ENCODE measurements at regions not wholly inside any gene's neighbourhood (a gene's known extent, or its start where the extent isn't known, plus 50 kb on each side); places are given as distances from the start of the nearest gene placed in this dataset.

DNA sequence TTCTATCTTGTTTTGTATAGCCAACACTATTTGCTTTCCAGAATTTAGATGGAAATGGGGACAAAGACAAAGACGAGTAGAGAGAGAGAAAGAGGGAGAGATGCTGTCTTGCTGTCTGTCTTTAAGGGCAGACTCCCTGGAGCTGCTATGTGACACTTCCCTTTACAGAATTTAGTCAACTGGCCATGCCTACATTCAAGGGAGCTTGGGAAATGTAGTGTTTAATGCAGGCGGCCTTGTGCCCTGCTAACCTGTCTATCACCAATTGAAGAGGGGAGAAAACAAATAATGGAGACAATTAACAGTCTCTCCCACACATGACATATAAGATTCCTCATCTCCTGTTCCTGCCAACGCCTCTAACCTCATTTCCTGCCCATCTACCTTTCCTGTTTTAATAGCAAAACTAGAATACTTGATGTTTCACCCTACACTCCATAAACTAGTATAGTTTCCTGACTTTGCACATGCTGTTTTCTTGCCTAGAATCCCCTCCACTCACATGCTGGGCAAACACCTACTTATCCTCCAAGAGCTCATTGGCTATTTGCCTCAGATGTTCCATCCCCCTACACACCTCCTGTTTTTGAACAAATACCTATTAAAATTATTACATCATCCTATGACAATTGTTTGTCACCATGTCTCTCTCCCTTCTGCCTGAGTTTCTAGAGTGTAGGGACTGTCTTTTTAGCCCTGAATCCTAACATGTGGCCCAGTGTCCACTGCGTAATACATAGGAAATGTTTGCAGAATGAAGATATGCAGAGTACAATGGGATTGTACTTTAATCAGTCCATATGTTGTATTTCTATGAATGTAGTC is 117.2 kb downstream of the SLC25A24 start:
- Histone ChIP-seq H3K9ac (ENCODE audit: low read length) (no peak overlapping the region), H3K27ac (ENCODE audit: low read length) (no peak overlapping the region), H2AFZ (ENCODE audit: low read depth, low read length) (peak overlapping the region; percentile 41; the same call in 1 of the 2 replicates), H3K9me3 (ENCODE audit: insufficient read depth, low read length) (no peaks in the 10 kb centered on the region), H4K20me1 (ENCODE audit: insufficient read depth, low read length) (no peaks in the 10 kb centered on the region), H3K36me3 (replicated peaks; ENCODE audit: low read depth, low read length) (no peaks in the 10 kb centered on the region), H3K79me2 (ENCODE audit: low read length) (no peaks in the 10 kb centered on the region), H3K4me2 (ENCODE audit: low read length) (0 out of 2 replicates have a peak overlapping the region, but pooled peaks have one; percentile 11), H3K4me3 (ENCODE audit: low read length) (no peak overlapping the region), H3K4me1 (ENCODE audit: low read length) (peaks cover 7% of the 10 kb centered on the region), H3K27me3 (ENCODE audit: low read depth, low read length) (no peaks in the 10 kb centered on the region)
- TF ChIP-seq, protein P1, sequence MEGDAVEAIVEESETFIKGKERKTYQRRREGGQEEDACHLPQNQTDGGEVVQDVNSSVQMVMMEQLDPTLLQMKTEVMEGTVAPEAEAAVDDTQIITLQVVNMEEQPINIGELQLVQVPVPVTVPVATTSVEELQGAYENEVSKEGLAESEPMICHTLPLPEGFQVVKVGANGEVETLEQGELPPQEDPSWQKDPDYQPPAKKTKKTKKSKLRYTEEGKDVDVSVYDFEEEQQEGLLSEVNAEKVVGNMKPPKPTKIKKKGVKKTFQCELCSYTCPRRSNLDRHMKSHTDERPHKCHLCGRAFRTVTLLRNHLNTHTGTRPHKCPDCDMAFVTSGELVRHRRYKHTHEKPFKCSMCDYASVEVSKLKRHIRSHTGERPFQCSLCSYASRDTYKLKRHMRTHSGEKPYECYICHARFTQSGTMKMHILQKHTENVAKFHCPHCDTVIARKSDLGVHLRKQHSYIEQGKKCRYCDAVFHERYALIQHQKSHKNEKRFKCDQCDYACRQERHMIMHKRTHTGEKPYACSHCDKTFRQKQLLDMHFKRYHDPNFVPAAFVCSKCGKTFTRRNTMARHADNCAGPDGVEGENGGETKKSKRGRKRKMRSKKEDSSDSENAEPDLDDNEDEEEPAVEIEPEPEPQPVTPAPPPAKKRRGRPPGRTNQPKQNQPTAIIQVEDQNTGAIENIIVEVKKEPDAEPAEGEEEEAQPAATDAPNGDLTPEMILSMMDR (IDR thresholded peaks at IDR 0.05; ENCODE audit: low read depth, low read length): no peak
- no peak for TF ChIP-seq EZH2phosphoT487 (IDR thresholded peaks at IDR 0.05; ENCODE audit: low read depth)

DNA sequence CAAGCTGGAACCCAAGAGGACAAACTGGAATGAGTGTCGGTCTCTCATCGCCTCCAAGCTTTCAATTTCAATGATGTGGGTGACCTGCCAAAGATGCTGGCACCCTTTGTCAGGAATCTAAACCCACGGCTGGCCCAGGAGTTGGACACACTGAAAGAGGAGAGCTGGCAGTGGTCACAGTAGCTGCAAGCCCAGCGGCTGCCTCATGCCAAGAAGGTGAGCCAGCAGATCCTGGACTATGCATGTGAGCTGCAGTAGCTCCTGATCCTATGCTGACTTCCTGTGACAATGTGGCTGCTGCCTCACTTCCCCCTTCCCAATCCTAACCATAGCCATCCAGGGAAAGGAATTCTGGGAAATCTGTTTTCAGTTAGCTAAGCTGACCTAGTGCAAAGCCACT is 117.0 kb upstream of the VAV3 start:
- H3K4me3 ChIP-seq (ENCODE audit: low read length): no peak overlapping the region
- H3K27me3 ChIP-seq (ENCODE audit: low read depth, low read length): no peaks in the 10 kb centered on the region
- H3K27ac ChIP-seq (ENCODE audit: low read length): no peak overlapping the region
- H3K36me3 ChIP-seq (replicated peaks; ENCODE audit: low read depth, low read length): no peaks in the 10 kb centered on the region
- H3K4me1 ChIP-seq (ENCODE audit: low read length): peaks cover 7% of the 10 kb centered on the region
- H3K9ac ChIP-seq (ENCODE audit: low read length): no peak overlapping the region
- H3K4me2 ChIP-seq (ENCODE audit: low read length): no peak overlapping the region
- no peaks in the 10 kb centered on the region for H3K79me2 ChIP-seq (ENCODE audit: low read length)
- H4K20me1 ChIP-seq (ENCODE audit: insufficient read depth, low read length): no peaks in the 10 kb centered on the region
- no peak overlapping the region for H2AFZ ChIP-seq (ENCODE audit: low read depth, low read length)
- no peak for TF ChIP-seq EZH2phosphoT487 (IDR thresholded peaks at IDR 0.05; ENCODE audit: low read depth)
- TF ChIP-seq, protein P1 (IDR thresholded peaks at IDR 0.05; ENCODE audit: low read depth, low read length): no peak
- no peaks in the 10 kb centered on the region for H3K9me3 ChIP-seq (ENCODE audit: insufficient read depth, low read length)

DNA sequence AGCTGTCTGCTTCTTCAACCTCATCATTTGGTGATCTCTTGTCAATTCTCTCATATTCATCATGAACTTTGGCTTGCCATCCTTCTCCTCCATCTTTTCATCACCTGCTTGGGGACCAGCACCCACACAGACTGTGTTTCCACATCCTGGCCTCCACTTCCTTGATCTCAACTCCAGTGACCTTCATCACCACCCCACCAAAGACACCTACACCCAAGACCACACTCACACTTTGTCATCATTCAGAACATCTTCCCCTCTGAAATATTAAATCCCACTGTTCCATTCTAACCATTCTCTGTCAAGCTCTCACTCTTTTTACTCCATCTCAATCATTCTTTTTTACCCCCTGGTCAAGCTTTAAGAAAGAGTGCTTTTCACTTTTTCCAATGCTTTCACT is 115.5 kb upstream of the VAV3 start:
- Histone ChIP-seq H2AFZ (ENCODE audit: low read depth, low read length) (no peak overlapping the region), H3K27ac (ENCODE audit: low read length) (no peak overlapping the region), H3K27me3 (ENCODE audit: low read depth, low read length) (no peaks in the 10 kb centered on the region), H3K79me2 (ENCODE audit: low read length) (no peaks in the 10 kb centered on the region), H4K20me1 (ENCODE audit: insufficient read depth, low read length) (no peaks in the 10 kb centered on the region), H3K36me3 (replicated peaks; ENCODE audit: low read depth, low read length) (no peaks in the 10 kb centered on the region), H3K4me1 (ENCODE audit: low read length) (peaks cover 10% of the 10 kb centered on the region), H3K9me3 (ENCODE audit: insufficient read depth, low read length) (no peaks in the 10 kb centered on the region), H3K9ac (ENCODE audit: low read length) (no peak overlapping the region), H3K4me2 (ENCODE audit: low read length) (no peak overlapping the region), H3K4me3 (ENCODE audit: low read length) (no peak overlapping the region)
- TF ChIP-seq, protein P1 (IDR thresholded peaks at IDR 0.05; ENCODE audit: low read depth, low read length): no peak
- TF ChIP-seq EZH2phosphoT487 (IDR thresholded peaks at IDR 0.05; ENCODE audit: low read depth): no peak

DNA sequence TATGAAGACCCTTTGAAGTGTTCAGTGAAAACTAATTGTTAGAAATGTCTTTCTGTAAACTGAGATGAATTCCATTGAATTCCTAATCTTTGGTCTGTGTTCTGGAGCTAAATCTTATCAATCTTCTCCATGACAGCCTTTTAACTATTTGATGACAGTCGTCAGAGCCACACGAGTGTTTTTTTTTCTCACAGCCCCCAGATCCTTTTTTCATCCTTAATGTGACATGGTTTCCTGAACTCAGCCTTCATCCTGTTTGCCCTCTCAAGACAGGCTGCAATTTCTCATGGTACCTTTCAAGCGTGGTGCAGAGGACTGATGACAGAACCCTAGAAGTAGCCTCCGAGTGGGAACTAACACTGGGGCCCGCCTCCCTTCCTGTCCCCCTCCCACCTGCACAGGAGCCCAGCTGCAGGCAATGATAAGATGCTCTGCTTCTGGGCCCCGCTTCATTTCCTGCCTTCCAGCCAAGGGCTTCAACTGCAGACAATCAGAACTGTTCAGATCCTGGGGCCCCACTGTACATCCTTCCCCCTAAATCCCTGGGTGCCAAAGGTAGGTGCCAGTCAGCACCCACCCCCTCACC is 114.6 kb upstream of the VAV3 start:
- Histone ChIP-seq H3K4me3 (ENCODE audit: low read length) (no peak overlapping the region), H3K27me3 (ENCODE audit: low read depth, low read length) (no peaks in the 10 kb centered on the region), H3K36me3 (replicated peaks; ENCODE audit: low read depth, low read length) (no peaks in the 10 kb centered on the region), H3K4me1 (ENCODE audit: low read length) (peaks cover 17% of the 10 kb centered on the region), H3K9ac (ENCODE audit: low read length) (no peak overlapping the region), H3K27ac (ENCODE audit: low read length) (no peak overlapping the region), H3K9me3 (ENCODE audit: insufficient read depth, low read length) (no peaks in the 10 kb centered on the region), H4K20me1 (ENCODE audit: insufficient read depth, low read length) (no peaks in the 10 kb centered on the region), H3K79me2 (ENCODE audit: low read length) (no peaks in the 10 kb centered on the region), H3K4me2 (ENCODE audit: low read length) (no peak overlapping the region), H2AFZ (ENCODE audit: low read depth, low read length) (no peak overlapping the region)
- TF ChIP-seq, protein P1 (IDR thresholded peaks at IDR 0.05; ENCODE audit: low read depth, low read length): no peak
- no peak for TF ChIP-seq EZH2phosphoT487 (IDR thresholded peaks at IDR 0.05; ENCODE audit: low read depth)
